ENCODE measurements at regions not wholly inside any gene's neighbourhood (a gene's known extent, or its start where the extent isn't known, plus 50 kb on each side); places are given as distances from the start of the nearest gene placed in this dataset.

- POLR2A ChIA-PET, result no interaction called here
- FAIRE-seq (no peak), DNase-seq (ENCODE audit: low read depth in 1 of 2, low spot score in 1 of 2) (no peak)
Observed at GRCh38 chr1:224799083-224799482, 130.4 kb upstream of the DNAH14 start.

GRCh38 chr1:224800486-224801119 lies 128.9 kb upstream of the DNAH14 start:
- ChIA-PET POLR2A (no interaction called here), CTCF (no interaction called here)
- no peaks in the 10 kb centered on the region for H3K9me3 ChIP-seq
- DNase-seq (ENCODE audit: low read depth in 1 of 2, low spot score in 1 of 2), result no peak
- H3K4me3 ChIP-seq, result no peak overlapping the region
- TF ChIP-seq HEYL (CRISPR knock-in tag; IDR thresholded peaks at IDR 0.05), result no peak
- TF ChIP-seq RARB (CRISPR knock-in tag; IDR thresholded peaks at IDR 0.05), result no peak
- TF ChIP-seq NR3C1 (IDR thresholded peaks at IDR 0.05), result no peak
- TF ChIP-seq HOXB5 (CRISPR knock-in tag; IDR thresholded peaks at IDR 0.05), result no peak
- no peak for TF ChIP-seq EHF (CRISPR knock-in tag; IDR thresholded peaks at IDR 0.05)
- no peak for TF ChIP-seq SMC3 (IDR thresholded peaks at IDR 0.05)
- TF ChIP-seq KDM1A (IDR thresholded peaks at IDR 0.05; ENCODE audit: low read depth), result no peak
- no peak for TF ChIP-seq USF2 (IDR thresholded peaks at IDR 0.05)
- TF ChIP-seq FOSL2 (IDR thresholded peaks at IDR 0.05), result no peak
- TF ChIP-seq FOSL2 (CRISPR knock-in tag; IDR thresholded peaks at IDR 0.05), result no peak
- TF ChIP-seq FOSB (CRISPR knock-in tag; IDR thresholded peaks at IDR 0.05), result no peak
- no peak for FAIRE-seq
- H3K27ac ChIP-seq, result no peak overlapping the region
- no peaks in the 10 kb centered on the region for H3K4me1 ChIP-seq
- no peak overlapping the region for H3K4me2 ChIP-seq
- 39% methylated on average over 8 of the region's 8 CpGs for WGBS (ENCODE audit: missing lambda C conversion rate)
- ATAC-seq, result no peak

More at GRCh38 chr1:224799083-224799482, 130.4 kb upstream of the DNAH14 start:
- TF ChIP-seq GATA3 (IDR thresholded peaks at IDR 0.05; ENCODE audit: borderline replicate concordance) (no peak), HOXA7 (CRISPR knock-in tag; IDR thresholded peaks at IDR 0.05) (no peak), MAX (IDR thresholded peaks at IDR 0.05) (no peak), KDM5A (IDR thresholded peaks at IDR 0.05) (no peak)
- WGBS (ENCODE audit: missing lambda C conversion rate), result 7% methylated on average over 3 of the region's 3 CpGs
- Histone ChIP-seq H3K4me2 (no peak overlapping the region), H3K4me3 (no peak overlapping the region), H3K4me1 (no peaks in the 10 kb centered on the region), H3K27ac (no peak overlapping the region), H3K9me3 (no peaks in the 10 kb centered on the region)
- no peak for ATAC-seq
- CTCF ChIA-PET, result no interaction called here

DNA sequence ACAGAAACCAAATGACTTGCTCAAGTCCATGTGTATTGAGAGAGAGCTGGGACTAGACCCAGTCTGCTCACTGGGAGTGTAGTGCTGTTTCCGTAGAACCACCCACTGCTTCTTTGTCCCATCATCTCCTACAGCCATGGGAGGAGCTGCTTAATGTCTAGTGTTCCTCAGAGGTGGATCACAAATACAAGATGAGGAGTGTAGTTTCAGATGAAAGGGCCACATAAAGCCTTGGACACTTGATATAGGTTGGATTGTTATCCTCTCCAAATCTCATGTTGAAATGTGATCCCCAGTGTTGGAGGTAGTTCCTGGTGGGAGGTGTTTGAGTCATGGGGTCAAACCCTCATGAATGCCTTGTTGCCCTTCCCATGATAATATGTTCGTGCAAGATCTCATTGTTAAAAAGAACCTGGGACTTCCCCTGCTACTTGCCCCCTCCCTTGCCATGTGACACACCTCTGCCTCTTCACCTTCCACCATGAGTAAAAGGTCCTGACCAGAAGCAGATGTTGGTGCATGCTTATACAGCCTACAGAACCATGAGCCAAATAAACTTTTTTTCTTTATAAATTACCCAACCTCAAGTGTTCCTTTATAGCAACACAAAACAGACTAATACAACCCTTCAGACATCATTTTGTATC lies 127.5 kb upstream of the DNAH14 start:
- DNase-seq (ENCODE audit: low read depth in 1 of 2, low spot score in 1 of 2) (no peak), ATAC-seq (no peak), FAIRE-seq (no peak)
- no peak overlapping the region for H3K4me2 ChIP-seq
- no peak overlapping the region for H3K4me3 ChIP-seq
- TF ChIP-seq ZNF302 (CRISPR knock-in tag; IDR thresholded peaks at IDR 0.05) (no peak), POLR2A (IDR thresholded peaks at IDR 0.05; ENCODE audit: low read length) (no peak), POLR2AphosphoS2 (conservative IDR thresholded peaks at IDR 0.05; ENCODE audit: low read length) (no peak), ZFP36 (IDR thresholded peaks at IDR 0.05; ENCODE audit: borderline replicate concordance, partially characterized antibody) (no peak), HEYL (CRISPR knock-in tag; IDR thresholded peaks at IDR 0.05) (no peak), CBX8 (IDR thresholded peaks at IDR 0.05) (no peak), RFX5 (IDR thresholded peaks at IDR 0.05) (no peak), ZC3H11A (IDR thresholded peaks at IDR 0.05) (no peak)
- H3K4me1 ChIP-seq, result no peaks in the 10 kb centered on the region
- H3K9me3 ChIP-seq, result no peaks in the 10 kb centered on the region
- WGBS (ENCODE audit: missing lambda C conversion rate), result 9% methylated on average over 2 of the region's 2 CpGs
- H3K27ac ChIP-seq, result no peak overlapping the region
- ChIA-PET POLR2A (no interaction called here), CTCF (interaction anchor here (2.7 kb wide), 1 partner anchor 50 kb away, joined by 11 read pairs; no protein-coding TSS in a partner anchor)

GRCh38 chr1:224802617-224803016 lies 126.9 kb upstream of the DNAH14 start:
- CTCF ChIA-PET, result interaction anchor here (2.7 kb wide), 1 partner anchor 49 kb away, joined by 11 read pairs; no protein-coding TSS in a partner anchor
- Histone ChIP-seq H3K4me1 (no peaks in the 10 kb centered on the region), H3K27ac (no peak overlapping the region), H3K9me3 (no peaks in the 10 kb centered on the region), H3K4me3 (no peak overlapping the region), H3K4me2 (no peak overlapping the region)
- 24% methylated on average over 3 of the region's 3 CpGs for WGBS (ENCODE audit: missing lambda C conversion rate)
- FAIRE-seq, result no peak
- TF ChIP-seq JUNB (IDR thresholded peaks at IDR 0.05) (no peak), TFCP2L1 (CRISPR knock-in tag; IDR thresholded peaks at IDR 0.05) (no peak), RCOR1 (IDR thresholded peaks at IDR 0.05; ENCODE audit: low read depth, low read length) (no peak), RNF2 (IDR thresholded peaks at IDR 0.05; ENCODE audit: borderline replicate concordance, low read depth) (no peak), HEYL (CRISPR knock-in tag; IDR thresholded peaks at IDR 0.05) (no peak), JUN (IDR thresholded peaks at IDR 0.05) (no peak), KDM5A (IDR thresholded peaks at IDR 0.05) (no peak), ESRRA (IDR thresholded peaks at IDR 0.05; ENCODE audit: borderline replicate concordance, low read length) (no peak)
- TF ChIP-seq, protein P1, sequence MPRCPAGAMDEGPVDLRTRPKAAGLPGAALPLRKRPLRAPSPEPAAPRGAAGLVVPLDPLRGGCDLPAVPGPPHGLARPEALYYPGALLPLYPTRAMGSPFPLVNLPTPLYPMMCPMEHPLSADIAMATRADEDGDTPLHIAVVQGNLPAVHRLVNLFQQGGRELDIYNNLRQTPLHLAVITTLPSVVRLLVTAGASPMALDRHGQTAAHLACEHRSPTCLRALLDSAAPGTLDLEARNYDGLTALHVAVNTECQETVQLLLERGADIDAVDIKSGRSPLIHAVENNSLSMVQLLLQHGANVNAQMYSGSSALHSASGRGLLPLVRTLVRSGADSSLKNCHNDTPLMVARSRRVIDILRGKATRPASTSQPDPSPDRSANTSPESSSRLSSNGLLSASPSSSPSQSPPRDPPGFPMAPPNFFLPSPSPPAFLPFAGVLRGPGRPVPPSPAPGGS (IDR thresholded peaks at IDR 0.05), result no peak
- TF ChIP-seq, protein P2, sequence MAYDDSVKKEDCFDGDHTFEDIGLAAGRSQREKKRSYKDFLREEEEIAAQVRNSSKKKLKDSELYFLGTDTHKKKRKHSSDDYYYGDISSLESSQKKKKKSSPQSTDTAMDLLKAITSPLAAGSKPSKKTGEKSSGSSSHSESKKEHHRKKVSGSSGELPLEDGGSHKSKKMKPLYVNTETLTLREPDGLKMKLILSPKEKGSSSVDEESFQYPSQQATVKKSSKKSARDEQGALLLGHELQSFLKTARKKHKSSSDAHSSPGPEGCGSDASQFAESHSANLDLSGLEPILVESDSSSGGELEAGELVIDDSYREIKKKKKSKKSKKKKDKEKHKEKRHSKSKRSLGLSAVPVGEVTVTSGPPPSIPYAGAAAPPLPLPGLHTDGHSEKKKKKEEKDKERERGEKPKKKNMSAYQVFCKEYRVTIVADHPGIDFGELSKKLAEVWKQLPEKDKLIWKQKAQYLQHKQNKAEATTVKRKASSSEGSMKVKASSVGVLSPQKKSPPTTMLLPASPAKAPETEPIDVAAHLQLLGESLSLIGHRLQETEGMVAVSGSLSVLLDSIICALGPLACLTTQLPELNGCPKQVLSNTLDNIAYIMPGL (CRISPR knock-in tag; IDR thresholded peaks at IDR 0.05; ENCODE audit: borderline replicate concordance), result no peak
- ATAC-seq, result no peak
- DNase-seq (ENCODE audit: low read depth in 1 of 2, low spot score in 1 of 2), result no peak
- POLR2A ChIA-PET, result no interaction called here
